GM23248 (cell line): ENCODE measurements at regions not wholly inside any gene's neighbourhood (a gene's known extent, or its start where the extent isn't known, plus 50 kb on each side); places are given as distances from the start of the nearest gene placed in this dataset.

Experiments used
- DNase-seq: peaks from one replicate; pipeline ENCODE4 v3.0.0-alpha.2; 2015
- H2AFZ ChIP-seq: fragments of 200-600 bp; sonication (generic); 2 replicates; pipeline ENCODE4 v1.6.1; 2016; ENCODE audit warnings: antibody characterized with exemption
- H3F3A ChIP-seq: fragments of 200-600 bp; sonication (generic); 2 replicates; pipeline ENCODE4 v1.6.1; 2016; ENCODE audit warnings: mild to moderate bottlenecking, antibody characterized with exemption, mixed run types; ENCODE audit not compliant: insufficient read depth
- H3K27ac ChIP-seq: fragments of 200-600 bp; sonication (generic); 2 replicates; pipeline ENCODE4 v1.5.1; 2016; ENCODE audit warnings: mild to moderate bottlenecking
- H3K27me3 ChIP-seq: fragments of 200-600 bp; sonication (generic); replicated peaks from 2 replicates; pipeline ENCODE4 v1.6.1; 2016; ENCODE audit warnings: mild to moderate bottlenecking; ENCODE audit not compliant: insufficient read depth
- H3K36me3 ChIP-seq: fragments of 200-600 bp; sonication (generic); 2 replicates; pipeline ENCODE4 v1.6.1; 2016; ENCODE audit warnings: low read depth, mild to moderate bottlenecking
- H3K4me1 ChIP-seq: fragments of 200-600 bp; sonication (generic); 2 replicates; pipeline ENCODE4 v1.6.1; 2016; ENCODE audit warnings: mild to moderate bottlenecking; ENCODE audit not compliant: insufficient read depth
- H3K4me2 ChIP-seq: fragments of 200-600 bp; sonication (generic); one replicate; pipeline ENCODE4 v1.6.1; 2016; ENCODE audit warnings: mild to moderate bottlenecking; ENCODE audit not compliant: unreplicated experiment
- H3K4me3 ChIP-seq: fragments of 200-600 bp; sonication (generic); 2 replicates; pipeline ENCODE4 v1.5.1; 2016; ENCODE audit warnings: mild to moderate bottlenecking
- H3K79me2 ChIP-seq: fragments of 200-600 bp; sonication (generic); 2 replicates; pipeline ENCODE4 v1.6.1; 2016; ENCODE audit warnings: mild to moderate bottlenecking; ENCODE audit not compliant: insufficient read depth
- H3K9ac ChIP-seq: fragments of 200-600 bp; sonication (generic); 2 replicates; pipeline ENCODE4 v1.6.1; 2016; ENCODE audit warnings: mild to moderate bottlenecking
- H3K9me2 ChIP-seq: fragments of 200-600 bp; sonication (generic); 2 replicates; pipeline ENCODE4 v1.6.1; 2016; ENCODE audit warnings: mixed run types, mild to moderate bottlenecking, moderate library complexity; ENCODE audit not compliant: insufficient read depth
- H3K9me3 ChIP-seq: fragments of 200-600 bp; sonication (generic); one replicate; pipeline ENCODE4 v1.6.1; 2017; ENCODE audit warnings: low read depth
- H4K20me1 ChIP-seq: fragments of 200-600 bp; sonication (generic); 2 replicates; pipeline ENCODE4 v1.6.0; 2016; ENCODE audit not compliant: insufficient read depth
- EZH2 ChIP-seq: fragments of 200-600 bp; sonication (generic); IDR thresholded peaks from 2 replicates; pipeline ENCODE4 v1.6.1; 2018; ENCODE audit warnings: antibody characterized with exemption, mild to moderate bottlenecking; ENCODE audit not compliant: insufficient read depth, poor library complexity, severe bottlenecking
- EZH2phosphoT487 ChIP-seq: fragments of 200-600 bp; sonication (generic); IDR thresholded peaks from 2 replicates; pipeline ENCODE4 v1.6.1; 2018; ENCODE audit warnings: antibody characterized with exemption, moderate library complexity, mild to moderate bottlenecking, low read depth; ENCODE audit not compliant: insufficient read depth
- WGBS, 2 experiments: methylation state at CpG; one replicate each; pipeline ENCODE4 v1.1.6; 2015 to 2017; ENCODE audit warnings: low lambda C conversion rate in 2 of 2, low coverage in 1 of 2; ENCODE audit errors: missing lambda C conversion rate in 2 of 2; 5-methylcytosine and 5-hydroxymethylcytosine counted together
- in situ Hi-C: fragments of 300-500 bp; cut with MboI; formaldehyde crosslinking; loops from 2 replicates; pipeline ENCODE4 v1.15.0; 2020

DNA sequence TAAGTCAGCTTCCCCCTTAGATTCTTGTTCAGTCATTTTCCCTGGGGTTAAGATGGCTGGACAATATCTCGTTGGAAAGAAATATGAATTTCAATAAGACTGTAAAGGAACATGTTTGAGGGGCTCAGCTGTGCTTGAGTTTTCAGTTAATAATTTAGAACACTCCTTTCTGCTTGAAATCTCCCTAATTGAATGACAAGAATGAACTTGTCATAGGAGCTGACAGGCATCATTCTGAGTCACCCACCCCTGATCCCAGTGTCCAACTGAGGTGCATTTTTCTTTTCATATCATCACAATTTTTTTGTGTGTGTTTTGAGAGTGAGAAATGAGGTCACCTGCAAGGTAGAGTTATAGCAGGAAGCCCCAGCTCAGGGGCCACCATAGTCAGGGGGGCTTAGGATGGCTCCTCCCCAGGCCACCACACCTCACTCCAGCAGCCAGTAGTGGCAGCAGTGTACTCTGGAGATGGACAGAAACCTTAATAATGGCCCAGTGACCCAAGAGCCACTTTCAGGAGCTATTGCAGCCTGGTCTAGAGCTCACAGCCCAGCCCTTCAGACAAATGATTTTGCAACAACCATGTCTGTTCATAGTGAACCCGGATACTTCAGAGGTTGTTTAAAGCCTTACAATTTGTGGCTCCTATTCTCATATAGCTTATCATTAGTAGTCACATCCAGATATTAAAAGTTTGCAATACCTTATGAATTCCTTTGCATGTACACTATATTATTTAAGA is 174.5 kb downstream of the MAIP1 start:
- H3K27me3 ChIP-seq: no peaks in the 10 kb centered on the region
- H3K9ac ChIP-seq: no peak overlapping the region
- TF ChIP-seq EZH2: no peak
- TF ChIP-seq EZH2phosphoT487: no peak
- no peak for DNase-seq
- H3K4me2 ChIP-seq: no peak overlapping the region
- 71 to 81% methylated on average over 2 of the region's 2 CpGs for WGBS, 2 experiments
- no peak overlapping the region for H3K27ac ChIP-seq
- H3K4me1 ChIP-seq: no peaks in the 10 kb centered on the region; the same call in 1 of the 2 replicates
- no peaks in the 10 kb centered on the region for H3K36me3 ChIP-seq
- no peak overlapping the region for H3K4me3 ChIP-seq
- H4K20me1 ChIP-seq: no peaks in the 10 kb centered on the region
- H3K79me2 ChIP-seq: no peaks in the 10 kb centered on the region
- H3F3A ChIP-seq: no peaks in the 10 kb centered on the region
- no peaks in the 10 kb centered on the region for H3K9me3 ChIP-seq
- no peaks in the 10 kb centered on the region for H3K9me2 ChIP-seq
- H2AFZ ChIP-seq: no peak overlapping the region
- in situ Hi-C loops: no loop called here

DNA sequence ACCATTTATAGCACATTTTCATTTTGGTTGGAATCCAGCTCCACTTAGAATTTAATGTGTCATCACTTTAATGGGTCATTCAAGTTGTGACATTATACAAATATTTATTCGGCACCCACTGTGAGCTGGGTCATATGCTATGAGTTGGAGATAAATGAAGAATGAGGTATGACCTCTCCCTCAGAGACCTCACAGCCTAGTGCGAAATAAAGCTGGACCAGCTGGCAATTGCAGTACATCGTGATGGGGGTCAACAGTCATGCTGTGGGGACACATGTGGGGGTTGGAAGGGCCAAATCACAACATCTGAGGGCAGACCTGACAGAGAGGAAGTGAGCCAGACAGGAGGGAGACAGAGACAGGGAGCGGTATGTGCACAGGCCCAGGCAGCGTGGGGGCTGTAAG is 175.4 kb downstream of the MAIP1 start:
- Histone ChIP-seq H2AFZ (no peak overlapping the region), H3K36me3 (no peaks in the 10 kb centered on the region), H3K4me3 (no peak overlapping the region), H3K9me3 (no peaks in the 10 kb centered on the region), H3K27me3 (no peaks in the 10 kb centered on the region), H3K27ac (no peak overlapping the region), H3K9ac (no peak overlapping the region), H3F3A (no peaks in the 10 kb centered on the region), H3K79me2 (no peaks in the 10 kb centered on the region), H3K4me1 (no peaks in the 10 kb centered on the region; the same call in 1 of the 2 replicates), H3K9me2 (no peaks in the 10 kb centered on the region), H4K20me1 (no peaks in the 10 kb centered on the region), H3K4me2 (no peak overlapping the region)
- WGBS, 2 experiments: 64 to 68% methylated on average over 5 of the region's 5 CpGs
- in situ Hi-C loops: no loop called here
- DNase-seq: peak; percentile 7
- TF ChIP-seq EZH2phosphoT487 (no peak), EZH2 (no peak)

DNA sequence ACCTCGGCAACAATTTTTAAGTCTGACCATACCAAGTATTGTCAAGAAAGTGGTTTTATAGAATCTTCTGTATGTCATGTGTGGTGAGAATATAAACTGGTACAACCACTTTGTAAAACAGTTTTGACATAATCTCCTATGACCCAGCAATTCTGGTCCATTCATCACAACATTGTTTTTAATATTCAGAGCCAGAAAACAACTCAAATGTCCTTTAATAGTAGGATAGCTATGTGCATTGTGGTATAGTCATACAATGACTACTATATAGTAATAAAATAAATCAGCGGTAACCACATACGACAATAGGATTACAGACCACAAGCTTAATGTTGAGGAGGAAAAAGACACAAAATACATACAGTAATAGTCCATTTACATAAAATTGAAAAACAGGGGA is 175.2 kb upstream of the SPATS2L start:
- Histone ChIP-seq H3K9me2 (no peaks in the 10 kb centered on the region), H3K9me3 (no peaks in the 10 kb centered on the region), H2AFZ (no peak overlapping the region), H3K4me2 (no peak overlapping the region), H3K27ac (no peak overlapping the region), H3K79me2 (no peaks in the 10 kb centered on the region), H4K20me1 (no peaks in the 10 kb centered on the region), H3K9ac (no peak overlapping the region), H3K4me3 (no peak overlapping the region), H3F3A (no peaks in the 10 kb centered on the region), H3K4me1 (no peaks in the 10 kb centered on the region; the same call in 1 of the 2 replicates), H3K36me3 (no peaks in the 10 kb centered on the region), H3K27me3 (no peaks in the 10 kb centered on the region)
- WGBS, 2 experiments: 96% methylated on average over 3 of the region's 3 CpGs
- DNase-seq: no peak
- in situ Hi-C loops: no loop called here
- TF ChIP-seq EZH2: no peak
- no peak for TF ChIP-seq EZH2phosphoT487

DNA sequence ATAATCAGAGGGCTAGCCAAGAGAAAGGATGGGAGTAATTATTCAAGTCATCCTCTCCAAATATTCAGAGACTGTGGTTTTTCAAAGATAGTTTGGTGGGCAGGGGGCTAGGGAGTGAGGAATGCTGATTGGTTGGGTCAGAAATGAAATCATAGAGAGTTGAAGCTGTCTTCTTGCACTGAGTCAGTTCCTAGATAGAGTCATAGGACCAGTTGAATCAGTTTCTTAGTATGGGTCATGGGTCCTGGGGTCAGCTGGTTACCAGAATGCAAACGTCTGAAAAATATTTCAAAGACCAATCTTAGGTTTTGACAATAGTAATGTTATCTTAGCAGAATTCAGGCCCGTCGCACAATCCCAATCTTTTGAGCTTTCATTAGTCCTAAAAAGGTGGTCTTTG is 171.4 kb upstream of the SPATS2L start:
- no peak overlapping the region for H3K27ac ChIP-seq
- in situ Hi-C loops: no loop called here
- no peak overlapping the region for H3K4me2 ChIP-seq
- DNase-seq: no peak
- no peaks in the 10 kb centered on the region for H3K79me2 ChIP-seq
- no peaks in the 10 kb centered on the region for H3F3A ChIP-seq
- no peaks in the 10 kb centered on the region for H3K9me2 ChIP-seq
- H3K9ac ChIP-seq: no peak overlapping the region
- no peaks in the 10 kb centered on the region; the same call in 1 of the 2 replicates for H3K4me1 ChIP-seq
- H3K9me3 ChIP-seq: no peaks in the 10 kb centered on the region
- no peak overlapping the region for H3K4me3 ChIP-seq
- H4K20me1 ChIP-seq: no peaks in the 10 kb centered on the region
- no peak overlapping the region for H2AFZ ChIP-seq
- TF ChIP-seq EZH2phosphoT487 (no peak), EZH2 (no peak)
- WGBS, 2 experiments: 65 to 74% methylated on average over 3 of the region's 3 CpGs
- no peaks in the 10 kb centered on the region for H3K36me3 ChIP-seq
- no peaks in the 10 kb centered on the region; the same call in 1 of the 2 replicates for H3K27me3 ChIP-seq
